Prostate gland (tissue), 2 donors: ENCODE measurements at regions not wholly inside any gene's neighbourhood (a gene's known extent, or its start where the extent isn't known, plus 50 kb on each side); places are given as distances from the start of the nearest gene placed in this dataset.

Experiments
- POLR2A ChIP-seq: fragments of 450-650 bp; IDR thresholded peaks from one replicate; pipeline ENCODE4 v1.6.1; 2016; ENCODE audit warnings: antibody characterized with exemption, mild to moderate bottlenecking
- TF ChIP-seq, protein P1 (sequence below), 4 experiments: fragments of 200-600 bp in 2 of 4; fragments of 450-650 bp in 2 of 4; sonication (generic) in 2 of 4; IDR thresholded peaks; 1 replicate in 3 of 4; 2 replicates in 1 of 4; pipeline ENCODE4 v1.5.1; 2016 to 2019; ENCODE audit warnings: antibody characterized with exemption in 4 of 4, mild to moderate bottlenecking in 2 of 4, moderate library complexity in 2 of 4

DNA sequence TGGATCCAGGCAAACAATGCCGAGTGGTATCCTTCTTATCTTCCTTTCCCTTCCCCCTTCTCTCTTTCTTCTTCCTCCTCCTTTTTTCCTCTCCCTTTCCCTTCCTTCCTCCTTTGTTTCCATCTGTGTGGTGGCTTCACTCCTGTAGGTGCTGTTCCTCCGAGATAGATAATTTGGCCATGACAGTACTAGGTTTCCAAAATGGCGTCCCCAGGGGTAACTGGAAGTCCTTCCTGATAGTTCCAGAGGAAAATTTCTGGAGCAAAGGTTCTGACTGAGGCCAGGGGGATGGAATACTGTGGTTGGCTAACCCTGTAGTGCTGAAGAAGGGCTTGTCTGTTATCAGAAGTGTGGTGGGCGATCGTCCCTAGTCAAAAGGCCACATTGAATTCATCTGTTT is 52.5 kb upstream of the CCDC6 start:
- TF ChIP-seq, protein P1, sequence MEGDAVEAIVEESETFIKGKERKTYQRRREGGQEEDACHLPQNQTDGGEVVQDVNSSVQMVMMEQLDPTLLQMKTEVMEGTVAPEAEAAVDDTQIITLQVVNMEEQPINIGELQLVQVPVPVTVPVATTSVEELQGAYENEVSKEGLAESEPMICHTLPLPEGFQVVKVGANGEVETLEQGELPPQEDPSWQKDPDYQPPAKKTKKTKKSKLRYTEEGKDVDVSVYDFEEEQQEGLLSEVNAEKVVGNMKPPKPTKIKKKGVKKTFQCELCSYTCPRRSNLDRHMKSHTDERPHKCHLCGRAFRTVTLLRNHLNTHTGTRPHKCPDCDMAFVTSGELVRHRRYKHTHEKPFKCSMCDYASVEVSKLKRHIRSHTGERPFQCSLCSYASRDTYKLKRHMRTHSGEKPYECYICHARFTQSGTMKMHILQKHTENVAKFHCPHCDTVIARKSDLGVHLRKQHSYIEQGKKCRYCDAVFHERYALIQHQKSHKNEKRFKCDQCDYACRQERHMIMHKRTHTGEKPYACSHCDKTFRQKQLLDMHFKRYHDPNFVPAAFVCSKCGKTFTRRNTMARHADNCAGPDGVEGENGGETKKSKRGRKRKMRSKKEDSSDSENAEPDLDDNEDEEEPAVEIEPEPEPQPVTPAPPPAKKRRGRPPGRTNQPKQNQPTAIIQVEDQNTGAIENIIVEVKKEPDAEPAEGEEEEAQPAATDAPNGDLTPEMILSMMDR (IDR thresholded peaks at IDR 0.05): no peak
- TF ChIP-seq POLR2A: no peak
